DMS114 treated with DMSO at 0.1 percent for 48 hours (cell line): ENCODE measurements at regions not wholly inside any gene's neighbourhood (a gene's known extent, or its start where the extent isn't known, plus 50 kb on each side); places are given as distances from the start of the nearest gene placed in this dataset.

Source experiments
- DNase-seq: peaks from one replicate; lab custom pipeline; 2025; ENCODE audit not compliant: unreplicated experiment; lab: John Stamatoyannopoulos, UW

GRCh38 chr1:208298593-208299269 is 54.5 kb upstream of the PLXNA2 start:
- DNase-seq = no peak

GRCh38 chr1:208300084-208300770 is 56.0 kb upstream of the PLXNA2 start:
- DNase-seq = no peak

- no peak for DNase-seq
These were observed 58.6 kb upstream of the PLXNA2 start for GRCh38 chr1:208302699-208303238.

GRCh38 chr1:208303743-208304712 is 59.8 kb upstream of the PLXNA2 start:
- DNase-seq = no peak

GRCh38 chr1:208308221-208308620 is 64.0 kb upstream of the PLXNA2 start:
- DNase-seq = no peak

- no peak for DNase-seq
These were observed 65.6 kb upstream of the PLXNA2 start for GRCh38 chr1:208309771-208310170.

- no peak for DNase-seq
These were observed 68.5 kb upstream of the PLXNA2 start for GRCh38 chr1:208312706-208313105.

- DNase-seq = no peak
These were observed 70.2 kb upstream of the PLXNA2 start for GRCh38 chr1:208314431-208314830.

GRCh38 chr1:208318150-208318734 is 74.1 kb upstream of the PLXNA2 start:
- DNase-seq = no peak

- DNase-seq = no peak
These were observed 79.8 kb upstream of the PLXNA2 start for GRCh38 chr1:208324005-208324404.

- DNase-seq = no peak
These were observed 81.8 kb upstream of the PLXNA2 start for GRCh38 chr1:208326033-208326432.

- no peak for DNase-seq
These were observed 85.1 kb upstream of the PLXNA2 start for GRCh38 chr1:208329300-208329699.

GRCh38 chr1:208332036-208332773 is 88.0 kb upstream of the PLXNA2 start:
- DNase-seq = no peak

- DNase-seq = no peak
These were observed 88.6 kb upstream of the PLXNA2 start for GRCh38 chr1:208332774-208333126.

GRCh38 chr1:208333676-208334075 is 89.5 kb upstream of the PLXNA2 start:
- DNase-seq = no peak

GRCh38 chr1:208335371-208336136 is 91.4 kb upstream of the PLXNA2 start:
- DNase-seq = no peak

- no peak for DNase-seq
These were observed 91.9 kb upstream of the PLXNA2 start for GRCh38 chr1:208336137-208336518.

GRCh38 chr1:208339911-208340310 is 95.7 kb upstream of the PLXNA2 start:
- no peak for DNase-seq

GRCh38 chr1:208343226-208343625 is 99.0 kb upstream of the PLXNA2 start:
- no peak for DNase-seq
